CD4-positive, alpha-beta T cell (primary cell): ENCODE measurements at regions not wholly inside any gene's neighbourhood (a gene's known extent, or its start where the extent isn't known, plus 50 kb on each side); places are given as distances from the start of the nearest gene placed in this dataset.
"Not testable (repeated sequence)": the region's sequence is repeated elsewhere in the genome, so short reads cannot be mapped to it uniquely, and the experiment has no call there.

Source experiments
- ATAC-seq: fragments of 200-7000 bp; cut with Tn5 transposase; one replicate; pipeline ENCODE4 v1.10.0; 2022; ENCODE audit warnings: mild to moderate bottlenecking; ENCODE audit not compliant: poor library complexity
- CTCF ChIA-PET: fragments of 350-600 bp; sonication (Branson Sonifier 250); formaldehyde crosslinking; loops from one replicate; lab custom pipeline; 2021; ENCODE audit warnings: antibody characterized with exemption, inconsistent platforms; lab: Charles Lee
- POLR2A ChIA-PET: fragments of 350-600 bp; sonication (Branson Sonifier 250); formaldehyde crosslinking; loops from one replicate; lab custom pipeline; 2021; ENCODE audit warnings: antibody characterized with exemption, inconsistent platforms; lab: Charles Lee
- DNase-seq, 14 experiments: peaks; one replicate each; pipeline ENCODE4 v3.0.0-alpha.2; 2013 to 2020; ENCODE audit warnings: mixed read lengths in 2 of 14
- H3K27ac ChIP-seq, 2 donors: one replicate each; pipeline versions ENCODE4 v1.5.1 to v1.7.0; 2013; ENCODE audit warnings: low read length in 2 of 2, low read depth in 1 of 2, mild to moderate bottlenecking in 1 of 2
- H3K27me3 ChIP-seq, 2 experiments: 1 replicate in 1 of 2; 2 replicates in 1 of 2; pipeline versions ENCODE4 v1.6.1 to v1.7.0; 2013; ENCODE audit warnings: low read length in 2 of 2, control low read depth in 1 of 2, mild to moderate bottlenecking in 1 of 2, moderate library complexity in 1 of 2; ENCODE audit not compliant: insufficient read depth in 2 of 2, control insufficient read depth in 1 of 2
- H3K36me3 ChIP-seq: one replicate; pipeline ENCODE4 v1.6.1; 2013; ENCODE audit warnings: low read length, control low read depth; ENCODE audit not compliant: insufficient read depth
- H3K4me1 ChIP-seq: one replicate; pipeline ENCODE4 v1.6.1; 2013; ENCODE audit warnings: low read length, control low read depth; ENCODE audit not compliant: insufficient read depth
- H3K4me3 ChIP-seq: one replicate; pipeline ENCODE4 v1.5.1; 2013; ENCODE audit warnings: mild to moderate bottlenecking, low read length, moderate library complexity
- H3K9me3 ChIP-seq, 2 experiments: 1 replicate in 1 of 2; 2 replicates in 1 of 2; pipeline versions ENCODE4 v1.6.1 to v1.7.0; 2013; ENCODE audit warnings: low read length in 2 of 2, mild to moderate bottlenecking in 2 of 2, control low read depth in 1 of 2, moderate library complexity in 1 of 2; ENCODE audit not compliant: control insufficient read depth in 1 of 2, insufficient read depth in 1 of 2
- H3K27ac Mint-ChIP-seq: one replicate; pipeline ENCODE4 v1.8.0; 2020; ENCODE audit warnings: mixed read lengths
- H3K27me3 Mint-ChIP-seq: one replicate; pipeline ENCODE4 v1.8.0; 2021; ENCODE audit warnings: mixed read lengths
- H3K36me3 Mint-ChIP-seq: one replicate; pipeline ENCODE4 v1.8.0; 2021; ENCODE audit warnings: low read depth, mixed read lengths
- H3K4me1 Mint-ChIP-seq: one replicate; pipeline ENCODE4 v1.8.0; 2021; ENCODE audit warnings: low read depth, mixed read lengths
- H3K4me3 Mint-ChIP-seq: one replicate; pipeline ENCODE4 v1.8.0; 2020; ENCODE audit warnings: mild to moderate bottlenecking, mixed read lengths
- H3K9me3 Mint-ChIP-seq: one replicate; pipeline ENCODE4 v1.8.0; 2020; ENCODE audit warnings: mixed read lengths
- intact Hi-C, 2 experiments: fragments of 100-400 bp; cut with DNase I in 1 of 2; cut with micrococcal nuclease in 1 of 2; formaldehyde crosslinking; loops; one replicate each; pipeline versions ENCODE4 v1.15.1 to v1.9.0; 2023 to 2025; cut with DNase I, micrococcal nuclease
- TF ChIP-seq, protein P1 (sequence below): fragments of 200-600 bp; IDR thresholded peaks from one replicate; pipeline ENCODE4 v1.8.0; 2022; ENCODE audit warnings: antibody characterized with exemption, mild to moderate bottlenecking

DNA sequence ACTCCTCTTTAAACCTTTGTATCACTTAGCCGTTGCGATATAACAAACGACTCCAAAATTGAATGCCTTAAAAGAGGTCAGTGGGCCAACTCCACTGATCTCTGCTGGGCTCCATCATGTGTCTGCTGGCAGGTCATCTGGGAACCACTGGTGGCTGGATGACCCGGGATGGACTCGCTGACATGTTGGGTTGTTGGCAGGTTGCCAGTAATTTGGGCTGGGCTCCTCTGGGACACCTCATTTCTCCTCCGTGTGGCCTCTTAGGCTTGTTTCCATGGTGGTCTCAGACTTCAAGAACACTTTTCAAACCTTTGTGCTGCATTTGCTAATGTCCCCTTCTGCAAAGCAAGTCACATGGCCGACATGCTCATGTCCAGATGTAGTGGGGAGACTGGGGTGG is 139.3 kb upstream of the POU3F1 start:
- Mint-ChIP-seq H3K4me3 (no peak overlapping the region), H3K27ac (no peak overlapping the region), H3K9me3 (no peaks in the 10 kb centered on the region), H3K36me3 (no peaks in the 10 kb centered on the region), H3K27me3 (peaks cover 16% of the 10 kb centered on the region), H3K4me1 (no peaks in the 10 kb centered on the region)
- DNase-seq, result no peak
- TF ChIP-seq, protein P1, sequence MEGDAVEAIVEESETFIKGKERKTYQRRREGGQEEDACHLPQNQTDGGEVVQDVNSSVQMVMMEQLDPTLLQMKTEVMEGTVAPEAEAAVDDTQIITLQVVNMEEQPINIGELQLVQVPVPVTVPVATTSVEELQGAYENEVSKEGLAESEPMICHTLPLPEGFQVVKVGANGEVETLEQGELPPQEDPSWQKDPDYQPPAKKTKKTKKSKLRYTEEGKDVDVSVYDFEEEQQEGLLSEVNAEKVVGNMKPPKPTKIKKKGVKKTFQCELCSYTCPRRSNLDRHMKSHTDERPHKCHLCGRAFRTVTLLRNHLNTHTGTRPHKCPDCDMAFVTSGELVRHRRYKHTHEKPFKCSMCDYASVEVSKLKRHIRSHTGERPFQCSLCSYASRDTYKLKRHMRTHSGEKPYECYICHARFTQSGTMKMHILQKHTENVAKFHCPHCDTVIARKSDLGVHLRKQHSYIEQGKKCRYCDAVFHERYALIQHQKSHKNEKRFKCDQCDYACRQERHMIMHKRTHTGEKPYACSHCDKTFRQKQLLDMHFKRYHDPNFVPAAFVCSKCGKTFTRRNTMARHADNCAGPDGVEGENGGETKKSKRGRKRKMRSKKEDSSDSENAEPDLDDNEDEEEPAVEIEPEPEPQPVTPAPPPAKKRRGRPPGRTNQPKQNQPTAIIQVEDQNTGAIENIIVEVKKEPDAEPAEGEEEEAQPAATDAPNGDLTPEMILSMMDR, result no peak
- H3K27ac ChIP-seq, result no peak overlapping the region
- intact Hi-C loops, result no loop called here
- H3K9me3 ChIP-seq, result no peaks in the 10 kb centered on the region
- CTCF ChIA-PET, result no interaction called here
- H3K4me1 ChIP-seq, result no peaks in the 10 kb centered on the region
- H3K36me3 ChIP-seq, result no peaks in the 10 kb centered on the region
- POLR2A ChIA-PET, result no interaction called here
- peaks cover 0 to 4% of the 10 kb centered on the region in 2 experiments for H3K27me3 ChIP-seq
- no peak for ATAC-seq
- H3K4me3 ChIP-seq, result no peak overlapping the region

DNA sequence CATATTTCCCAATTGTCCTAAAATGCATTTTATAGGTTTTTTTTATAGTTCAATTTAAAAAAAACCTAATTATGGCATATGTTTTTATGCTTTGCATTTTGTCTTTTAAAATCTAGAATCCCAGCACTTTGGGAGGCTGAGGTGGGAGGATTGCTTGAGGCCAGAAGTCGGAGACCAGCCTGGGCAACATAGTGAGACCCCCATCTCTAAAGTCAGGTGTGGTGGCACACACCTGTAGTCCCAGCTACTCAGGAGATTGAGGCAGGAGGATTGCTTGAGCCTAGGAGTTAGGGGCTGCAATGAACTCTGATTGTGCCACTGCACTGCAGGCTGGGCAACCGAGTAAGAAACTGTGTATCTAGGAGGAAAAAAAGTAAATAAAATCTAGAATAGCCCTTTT is 137.2 kb upstream of the POU3F1 start:
- no peaks in the 10 kb centered on the region for H3K4me1 ChIP-seq
- no peak overlapping the region for H3K4me3 ChIP-seq
- no peak overlapping the region for H3K27ac ChIP-seq
- Mint-ChIP-seq H3K36me3 (no peaks in the 10 kb centered on the region), H3K27ac (no peak overlapping the region), H3K9me3 (no peaks in the 10 kb centered on the region), H3K4me3 (no peak overlapping the region), H3K4me1 (no peaks in the 10 kb centered on the region), H3K27me3 (peaks cover 15% of the 10 kb centered on the region)
- intact Hi-C loops, result no loop called here
- no peak for ATAC-seq
- CTCF ChIA-PET, result no interaction called here
- POLR2A ChIA-PET, result no interaction called here
- TF ChIP-seq, protein P1, result no peak
- peaks cover 0 to 3% of the 10 kb centered on the region in 2 experiments for H3K27me3 ChIP-seq
- H3K9me3 ChIP-seq, result no peaks in the 10 kb centered on the region
- H3K36me3 ChIP-seq, result no peaks in the 10 kb centered on the region
- DNase-seq, result no peak

DNA sequence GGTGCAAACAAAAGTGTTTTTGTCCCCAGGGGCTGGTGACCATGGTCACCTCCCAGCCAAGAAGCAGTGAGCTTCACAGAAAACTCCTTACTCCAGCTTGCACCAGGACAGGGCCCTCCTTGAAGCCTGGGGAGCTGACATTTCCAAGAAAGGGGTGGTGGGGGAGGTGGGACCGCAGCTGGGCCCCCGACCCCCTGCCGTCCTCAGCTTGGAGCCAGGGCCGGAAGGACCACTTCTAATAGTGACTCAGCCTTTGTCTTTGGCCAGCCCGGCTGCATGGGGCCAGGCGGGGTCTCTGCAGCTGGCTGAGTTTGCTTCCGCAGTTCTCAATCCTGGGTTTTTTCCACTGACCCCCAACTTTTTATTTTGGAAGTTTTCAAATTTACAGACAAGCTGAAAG is 136.5 kb upstream of the POU3F1 start:
- ATAC-seq (no peak), DNase-seq (no peak)
- TF ChIP-seq, protein P1, result no peak
- Mint-ChIP-seq H3K4me3 (no peak overlapping the region), H3K27ac (no peak overlapping the region), H3K36me3 (no peaks in the 10 kb centered on the region), H3K4me1 (no peaks in the 10 kb centered on the region), H3K27me3 (peaks cover 15% of the 10 kb centered on the region), H3K9me3 (no peaks in the 10 kb centered on the region)
- intact Hi-C loops, result no loop called here
- CTCF ChIA-PET, result no interaction called here
- H3K4me3 ChIP-seq, result no peak overlapping the region
- peaks cover 0 to 3% of the 10 kb centered on the region in 2 experiments for H3K27me3 ChIP-seq
- H3K4me1 ChIP-seq, result no peaks in the 10 kb centered on the region
- no peaks in the 10 kb centered on the region for H3K36me3 ChIP-seq
- no peaks in the 10 kb centered on the region for H3K9me3 ChIP-seq
- POLR2A ChIA-PET, result no interaction called here
- H3K27ac ChIP-seq, result no peak overlapping the region

DNA sequence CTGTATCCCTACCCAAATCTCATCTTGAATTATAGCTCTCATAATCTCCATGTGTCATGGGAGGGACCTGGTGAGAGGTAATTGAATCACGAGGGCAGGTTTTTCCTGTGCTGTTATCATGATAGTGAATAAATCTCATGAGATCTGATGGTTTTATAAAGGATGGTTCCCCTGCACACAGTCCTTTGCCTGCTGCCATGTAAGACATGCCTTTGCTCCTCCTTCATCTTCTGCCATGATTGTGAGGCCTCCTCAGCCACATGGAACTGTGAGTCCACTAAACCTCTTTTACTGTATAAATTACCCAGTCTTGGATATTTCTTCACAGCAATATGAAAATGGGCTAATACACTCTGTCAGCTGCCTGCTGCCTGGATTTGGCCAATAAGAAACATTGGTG is 133.8 kb upstream of the POU3F1 start:
- CTCF ChIA-PET, intact Hi-C loops: not testable (repeated sequence)

More for the DNA sequence above, 133.8 kb upstream of the POU3F1 start:
- DNase-seq, H3K27me3 ChIP-seq, H3K36me3 ChIP-seq, H3K4me1 Mint-ChIP-seq, H3K27ac ChIP-seq, ATAC-seq, H3K27ac Mint-ChIP-seq, H3K4me3 ChIP-seq, H3K9me3 Mint-ChIP-seq, H3K4me3 Mint-ChIP-seq, H3K4me1 ChIP-seq, POLR2A ChIA-PET, H3K36me3 Mint-ChIP-seq, H3K9me3 ChIP-seq: not testable (repeated sequence)
- peaks cover 15% of the 10 kb centered on the region for H3K27me3 Mint-ChIP-seq
